Kidney epithelial cell (primary cell): ENCODE measurements at regions not wholly inside any gene's neighbourhood (a gene's known extent, or its start where the extent isn't known, plus 50 kb on each side); places are given as distances from the start of the nearest gene placed in this dataset.

Experiments used
- DNase-seq: peaks from one replicate; pipeline ENCODE4 v3.0.0-alpha.2; 2010; ENCODE audit warnings: low read depth
- H3K27me3 ChIP-seq: 2 replicates; pipeline ENCODE4 v1.6.0; 2011; ENCODE audit warnings: low read length; ENCODE audit not compliant: control insufficient read depth, insufficient read depth
- H3K36me3 ChIP-seq: 2 replicates; pipeline ENCODE4 v1.5.1; 2011; ENCODE audit warnings: low read length; ENCODE audit not compliant: control insufficient read depth, insufficient read depth
- H3K4me3 ChIP-seq: 2 replicates; pipeline ENCODE4 v1.5.1; 2011; ENCODE audit warnings: low read depth, mild to moderate bottlenecking, control low read depth, low read length
- CTCF ChIP-seq: IDR thresholded peaks from 2 replicates; pipeline ENCODE4 v1.5.1; 2011; ENCODE audit warnings: mild to moderate bottlenecking, moderate library complexity, low read length, control low read depth, inconsistent platforms; ENCODE audit not compliant: insufficient read depth, poor library complexity, severe bottlenecking

DNA sequence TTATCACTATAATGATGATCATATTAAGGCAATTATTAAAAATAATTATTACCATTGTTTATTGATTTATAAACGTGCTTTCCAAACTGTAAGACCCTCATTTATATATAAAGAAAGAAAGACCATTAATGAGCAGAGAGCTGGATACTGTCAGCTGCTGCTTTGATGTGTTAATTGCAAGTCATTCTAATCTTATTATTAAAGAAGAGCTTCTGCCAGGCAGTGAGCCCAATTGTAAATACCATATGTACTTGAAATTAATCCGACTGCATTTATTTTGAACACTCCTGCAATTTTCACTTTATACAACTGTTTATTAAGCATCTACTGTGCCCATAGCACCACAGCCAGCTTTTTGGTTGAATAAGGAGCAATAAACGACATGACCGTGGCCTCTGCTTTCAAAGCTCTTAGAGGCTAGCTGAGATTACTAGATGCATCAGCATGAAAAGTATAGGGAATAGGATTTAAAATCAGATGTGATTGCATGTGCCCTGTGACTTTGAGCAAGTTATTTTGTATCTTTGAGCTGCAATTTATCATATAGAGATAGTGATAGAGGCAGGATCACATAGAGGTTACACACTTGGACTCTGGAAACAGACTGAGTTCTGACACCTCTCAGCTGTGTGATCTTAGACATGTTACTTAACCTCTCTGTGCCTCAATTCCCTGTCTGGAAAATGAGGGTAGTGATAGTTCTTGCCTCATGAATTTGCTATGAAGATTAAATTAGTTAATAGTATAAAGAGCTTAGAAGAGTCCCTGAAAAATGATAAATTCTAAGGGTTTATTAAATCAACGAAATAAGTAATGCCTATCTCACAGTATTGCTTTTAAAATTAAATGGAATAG lies 83.4 kb downstream of the MYCN start:
- no peak for DNase-seq
- no peaks in the 10 kb centered on the region for H3K36me3 ChIP-seq
- no peaks in the 10 kb centered on the region for H3K27me3 ChIP-seq
- H3K4me3 ChIP-seq, result no peak overlapping the region
- TF ChIP-seq CTCF, result no peak

DNA sequence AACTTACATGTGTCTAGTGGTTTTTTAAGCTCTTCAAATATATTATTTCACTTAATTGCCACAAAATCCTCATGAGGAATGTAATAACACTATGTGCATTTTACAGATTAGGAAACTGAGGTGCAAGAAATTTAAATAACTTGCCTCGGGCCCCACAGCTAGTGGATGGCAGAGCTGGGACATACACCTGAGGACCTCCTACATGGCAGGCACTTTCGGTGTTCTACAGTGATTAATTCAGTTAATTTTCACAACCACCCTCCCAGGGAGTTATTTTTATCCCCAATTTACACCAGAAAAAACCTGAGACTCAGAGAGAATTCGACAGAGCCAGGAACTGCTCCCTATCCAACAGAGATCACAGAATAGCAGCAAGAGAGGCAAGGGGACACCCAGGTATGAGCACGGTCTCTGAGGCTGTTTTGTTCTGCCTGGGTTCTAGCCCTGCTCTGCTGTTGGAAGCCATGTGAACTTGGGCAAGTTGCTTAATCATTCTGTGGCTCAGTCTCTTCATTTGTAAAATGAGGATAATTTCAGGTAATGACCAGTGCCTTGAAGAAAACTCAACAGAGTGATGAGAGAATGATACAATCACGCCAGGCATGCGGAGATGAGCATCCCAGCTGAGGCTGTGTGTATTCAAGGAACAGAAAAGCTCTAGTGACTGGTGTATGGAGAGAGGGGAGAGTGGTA lies 82.3 kb downstream of the MYCN start:
- DNase-seq, result no peak
- Histone ChIP-seq H3K36me3 (no peaks in the 10 kb centered on the region), H3K4me3 (no peak overlapping the region), H3K27me3 (no peaks in the 10 kb centered on the region)
- TF ChIP-seq CTCF, result no peak

DNA sequence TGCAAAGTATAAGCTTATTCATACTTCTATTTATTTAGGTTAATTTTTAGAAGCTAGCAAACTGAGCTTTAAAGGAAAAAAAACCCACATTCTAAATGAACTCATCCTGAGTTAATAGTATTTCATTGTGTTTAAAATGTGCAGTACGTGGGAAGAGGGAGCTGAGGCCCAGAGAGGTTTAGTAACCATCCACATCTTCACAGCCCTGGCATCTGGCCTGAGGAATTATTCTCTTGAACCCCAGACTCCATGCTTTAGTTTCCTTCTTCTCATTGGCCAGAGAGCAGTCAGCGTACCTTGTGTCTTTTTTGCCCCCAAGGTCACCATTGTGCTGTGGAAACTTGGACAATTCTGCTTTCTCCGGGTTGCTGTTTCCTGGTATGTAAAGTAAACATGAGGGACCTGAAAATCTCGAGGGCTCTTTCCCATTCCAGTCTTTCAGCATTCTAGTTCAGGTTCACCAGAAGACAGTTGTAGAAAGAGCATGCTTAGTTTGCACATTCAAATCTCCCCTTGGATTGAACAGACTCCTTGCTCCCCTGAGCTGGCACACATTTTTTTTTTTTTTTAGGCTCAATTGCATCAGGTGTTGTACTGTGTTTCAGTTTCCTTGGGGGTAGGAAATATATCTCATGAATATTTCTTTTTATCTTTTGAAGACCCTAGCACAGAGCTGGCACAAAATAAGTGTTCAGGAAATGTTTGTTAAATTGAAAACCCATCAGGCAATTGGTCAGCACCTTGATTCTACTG lies 81.4 kb downstream of the MYCN start:
- Histone ChIP-seq H3K36me3 (no peaks in the 10 kb centered on the region), H3K4me3 (no peak overlapping the region), H3K27me3 (no peaks in the 10 kb centered on the region)
- no peak for TF ChIP-seq CTCF
- no peak for DNase-seq

GRCh38 chr2:16020389-16021008 lies 80.1 kb downstream of the MYCN start:
- H3K36me3 ChIP-seq, result no peaks in the 10 kb centered on the region
- TF ChIP-seq CTCF, result no peak
- DNase-seq, result no peak

DNA sequence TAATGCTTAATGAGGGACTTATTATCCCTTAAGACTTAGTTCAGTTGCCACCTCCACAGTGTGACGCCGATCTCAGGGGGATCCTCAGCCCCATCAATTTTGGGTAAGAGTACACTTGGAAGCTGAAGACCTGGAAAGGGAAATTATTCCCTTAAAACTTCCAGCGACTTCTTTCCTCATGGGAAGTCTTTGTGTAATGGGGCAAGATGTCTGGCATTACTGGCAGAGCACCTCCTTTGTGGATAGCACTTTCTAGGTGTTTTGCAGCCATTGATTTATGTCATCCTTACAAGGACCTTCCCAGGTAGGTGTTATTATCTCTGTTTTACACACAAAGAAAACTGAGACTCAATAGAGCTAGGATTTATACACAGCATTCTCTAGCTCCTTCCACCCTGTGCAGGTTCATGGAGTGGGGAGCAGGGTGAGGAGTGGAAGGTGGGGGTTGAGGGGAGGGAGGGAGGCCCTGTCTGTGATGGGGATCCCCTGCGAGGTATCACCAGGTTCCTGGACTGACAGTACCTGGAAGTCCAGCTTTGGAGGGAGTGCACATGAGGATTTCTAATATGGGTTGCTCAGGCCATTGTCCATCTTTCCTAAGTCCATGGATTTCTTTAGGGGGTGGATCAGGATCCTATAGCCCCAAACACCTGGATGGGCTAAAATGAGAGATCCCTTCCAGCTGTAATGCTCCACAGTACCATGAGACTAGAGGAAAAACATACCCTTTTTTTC lies 79.4 kb downstream of the MYCN start:
- no peak for DNase-seq
- peaks cover 4% of the 10 kb centered on the region for H3K27me3 ChIP-seq
- H3K36me3 ChIP-seq, result no peaks in the 10 kb centered on the region
- TF ChIP-seq CTCF, result no peak
- no peak overlapping the region for H3K4me3 ChIP-seq

More at GRCh38 chr2:16020389-16021008, 80.1 kb downstream of the MYCN start:
- no peaks in the 10 kb centered on the region for H3K27me3 ChIP-seq
- no peak overlapping the region for H3K4me3 ChIP-seq
